Thyroid gland (tissue), 4 donors: ENCODE measurements at regions not wholly inside any gene's neighbourhood (a gene's known extent, or its start where the extent isn't known, plus 50 kb on each side); places are given as distances from the start of the nearest gene placed in this dataset.

Experiments used
- DNase-seq, 2 donors: peaks; one replicate each; pipeline ENCODE4 v3.0.0-alpha.2; 2019
- H3K27ac ChIP-seq, 3 donors: fragments of 200-600 bp; sonication (generic); 1 replicate in 2 of 3; 2 replicates in 1 of 3; pipeline ENCODE4 v1.5.1; 2016 to 2019; ENCODE audit warnings: mild to moderate bottlenecking in 1 of 3, moderate library complexity in 1 of 3
- H3K27me3 ChIP-seq: fragments of 200-600 bp; sonication (generic); one replicate; pipeline ENCODE4 v1.5.1; 2019
- H3K36me3 ChIP-seq, 2 donors: fragments of 200-600 bp; sonication (generic); one replicate each; pipeline ENCODE4 v1.5.1; 2016 to 2019
- H3K4me1 ChIP-seq, 2 donors: fragments of 200-600 bp; sonication (generic); one replicate each; pipeline ENCODE4 v1.5.1; 2017 to 2019
- H3K4me3 ChIP-seq, 3 donors: fragments of 200-600 bp; sonication (generic); replicated peaks in 1 of 3; 1 replicate in 2 of 3; 2 replicates in 1 of 3; pipeline ENCODE4 v1.5.1; 2016; ENCODE audit warnings: mild to moderate bottlenecking in 1 of 3
- H3K9me3 ChIP-seq: fragments of 200-600 bp; sonication (generic); one replicate; pipeline ENCODE4 v1.5.1; 2017
- CTCF ChIP-seq, 6 experiments: fragments of 200-600 bp in 3 of 6; fragments of 450-650 bp in 3 of 6; sonication (generic) in 3 of 6; IDR thresholded peaks; one replicate each; pipeline ENCODE4 v1.5.1; 2016 to 2019; ENCODE audit warnings: antibody characterized with exemption in 6 of 6, mild to moderate bottlenecking in 2 of 6, inconsistent platforms in 1 of 6, moderate library complexity in 1 of 6
- POLR2A ChIP-seq, 2 donors: fragments of 450-650 bp; IDR thresholded peaks; one replicate each; pipeline ENCODE4 v1.6.1; 2017; ENCODE audit warnings: antibody characterized with exemption in 2 of 2, mild to moderate bottlenecking in 2 of 2, moderate library complexity in 1 of 2
- WGBS, 2 donors: methylation state at CpG; one replicate each; pipeline ENCODE4 v1.1.5; 2017; 5-methylcytosine and 5-hydroxymethylcytosine counted together
- intact Hi-C: fragments of 100-400 bp; cut with DNase I; formaldehyde crosslinking; loops from one replicate; pipeline ENCODE4 v1.15.1; 2023

- intact Hi-C loops, result no loop called here
- Histone ChIP-seq H3K27me3 (no peaks in the 10 kb centered on the region), H3K27ac (no peak overlapping the region), H3K4me1 (no peaks in the 10 kb centered on the region), H3K4me3 (no peak overlapping the region), H3K9me3 (no peaks in the 10 kb centered on the region), H3K36me3 (no peaks in the 10 kb centered on the region)
- DNase-seq, result no peak
- TF ChIP-seq POLR2A (IDR thresholded peaks at IDR 0.05) (no peak), CTCF (IDR thresholded peaks at IDR 0.05) (no peak)
- WGBS, 2 donors, result 34 to 40% methylated on average over 1 of the region's 1 CpG
Measured at GRCh38 chr6:15810618-15811017, 147.8 kb upstream of the DTNBP1 start.

GRCh38 chr6:15809367-15809766 is 146.5 kb upstream of the DTNBP1 start:
- no peaks in the 10 kb centered on the region for H3K27me3 ChIP-seq
- WGBS, 2 donors, result 90 to 93% methylated on average over 2 of the region's 2 CpGs

GRCh38 chr6:15804164-15805154 is 141.6 kb upstream of the DTNBP1 start:
- no peak for TF ChIP-seq CTCF (IDR thresholded peaks at IDR 0.05)
- no peak for TF ChIP-seq POLR2A (IDR thresholded peaks at IDR 0.05)
- Histone ChIP-seq H3K4me3 (no peak overlapping the region), H3K36me3 (no peaks in the 10 kb centered on the region), H3K4me1 (no peaks in the 10 kb centered on the region), H3K27ac (no peak overlapping the region), H3K27me3 (no peaks in the 10 kb centered on the region), H3K9me3 (no peaks in the 10 kb centered on the region)
- DNase-seq, result no peak
- WGBS, 2 donors, result 64% methylated on average over 13 of the region's 13 CpGs
- intact Hi-C loops, result no loop called here

More at GRCh38 chr6:15809367-15809766, 146.5 kb upstream of the DTNBP1 start:
- DNase-seq, result no peak
- no peak overlapping the region for H3K27ac ChIP-seq
- TF ChIP-seq POLR2A (IDR thresholded peaks at IDR 0.05), result no peak
- no peak for TF ChIP-seq CTCF (IDR thresholded peaks at IDR 0.05)
- H3K9me3 ChIP-seq, result no peaks in the 10 kb centered on the region
- no peaks in the 10 kb centered on the region for H3K4me1 ChIP-seq
- H3K36me3 ChIP-seq, result no peaks in the 10 kb centered on the region
- H3K4me3 ChIP-seq, result no peak overlapping the region
- intact Hi-C loops, result no loop called here

- no peak for DNase-seq
- H3K27me3 ChIP-seq, result no peaks in the 10 kb centered on the region
- TF ChIP-seq POLR2A (IDR thresholded peaks at IDR 0.05), result no peak
- TF ChIP-seq CTCF (IDR thresholded peaks at IDR 0.05), result no peak
- 86 to 90% methylated on average over 5 of the region's 5 CpGs for whole genome bisulfite sequencing, 2 donors
- no peaks in the 10 kb centered on the region for H3K4me1 ChIP-seq
- no peak overlapping the region for H3K27ac ChIP-seq
- no peaks in the 10 kb centered on the region for H3K9me3 ChIP-seq
- H3K4me3 ChIP-seq, result no peak overlapping the region
- no peaks in the 10 kb centered on the region for H3K36me3 ChIP-seq
- intact Hi-C loops, result no loop called here
Measured at GRCh38 chr6:15802466-15802865, 139.6 kb upstream of the DTNBP1 start.

GRCh38 chr6:15801912-15802311 is 139.1 kb upstream of the DTNBP1 start:
- Histone ChIP-seq H3K27me3 (no peaks in the 10 kb centered on the region), H3K4me3 (no peak overlapping the region), H3K9me3 (no peaks in the 10 kb centered on the region), H3K36me3 (no peaks in the 10 kb centered on the region), H3K27ac (no peak overlapping the region), H3K4me1 (no peaks in the 10 kb centered on the region)
- intact Hi-C loops, result no loop called here
- TF ChIP-seq POLR2A (IDR thresholded peaks at IDR 0.05) (no peak), CTCF (IDR thresholded peaks at IDR 0.05) (no peak)
- no peak for DNase-seq
- WGBS, 2 donors, result 93 to 94% methylated on average over 7 of the region's 7 CpGs
